ENCODE measurements at regions not wholly inside any gene's neighbourhood (a gene's known extent, or its start where the extent isn't known, plus 50 kb on each side); places are given as distances from the start of the nearest gene placed in this dataset.

DNA sequence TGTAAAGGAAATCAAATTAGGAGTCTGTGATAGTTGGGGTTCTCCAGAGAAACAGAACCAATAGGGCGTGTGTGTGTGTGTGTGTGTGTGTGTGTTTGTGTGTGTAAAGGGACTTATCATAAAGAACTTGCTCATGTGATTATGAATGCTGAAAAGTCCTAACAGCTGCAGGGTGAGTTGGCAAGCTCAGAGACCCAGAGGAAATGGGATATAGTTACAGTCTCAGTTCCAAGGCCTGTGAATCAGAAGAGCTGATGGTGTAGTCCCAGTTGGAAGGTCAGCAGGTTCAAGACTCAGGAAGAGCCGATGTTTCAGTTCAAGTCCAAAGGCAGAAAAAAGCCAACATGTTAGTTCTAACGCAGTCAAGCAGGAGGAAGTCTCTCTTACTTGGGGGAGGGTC is 214.2 kb downstream of the ELAVL2 start:
- no peak for DNase-seq

GRCh38 chr9:23615569-23615968 is 210.5 kb downstream of the ELAVL2 start:
- DNase-seq: no peak

GRCh38 chr9:23621188-23621587 is 204.9 kb downstream of the ELAVL2 start:
- no peak for DNase-seq

DNA sequence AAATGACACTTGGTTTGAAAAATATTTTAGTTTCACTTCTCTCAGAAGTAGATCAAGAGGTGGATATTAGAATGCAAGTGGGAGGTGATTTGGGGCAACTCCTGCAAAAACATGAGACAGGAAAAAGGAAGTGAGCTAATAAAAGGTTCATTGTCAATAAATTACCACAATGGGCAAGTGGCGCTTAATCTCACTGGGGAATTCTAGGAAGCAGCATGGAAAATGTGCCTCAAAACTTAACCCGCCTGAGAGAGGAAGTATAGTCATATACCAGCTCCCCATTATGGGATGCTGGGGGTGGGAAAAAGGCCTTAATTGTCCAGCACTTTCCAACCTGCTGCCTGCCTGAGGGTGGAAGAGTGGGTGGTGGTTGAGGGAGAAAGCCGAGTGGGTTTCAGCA is 204.1 kb downstream of the ELAVL2 start:
- DNase-seq: no peak

DNA sequence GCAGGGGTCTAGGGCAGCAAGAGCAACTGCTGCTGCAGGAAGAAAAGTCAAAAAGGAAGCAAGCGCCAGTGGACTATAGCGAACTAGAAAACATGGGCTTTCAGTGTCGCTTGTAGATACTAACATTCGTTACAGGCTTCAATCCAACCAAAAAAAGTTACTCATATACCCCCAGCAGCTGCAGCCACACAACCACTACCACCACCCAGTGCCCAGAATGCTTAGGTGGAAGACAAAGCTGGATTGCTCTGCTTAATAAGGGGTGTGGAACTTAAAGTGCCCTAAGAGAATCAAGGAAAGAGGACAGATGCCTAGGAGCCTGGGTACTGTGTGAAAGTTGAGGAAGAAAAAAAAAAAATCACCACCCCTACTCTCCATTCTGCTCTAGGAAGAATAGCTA is 203.6 kb downstream of the ELAVL2 start:
- no peak for DNase-seq

GRCh38 chr9:23630488-23630887 is 195.6 kb downstream of the ELAVL2 start:
- no peak for DNase-seq

DNA sequence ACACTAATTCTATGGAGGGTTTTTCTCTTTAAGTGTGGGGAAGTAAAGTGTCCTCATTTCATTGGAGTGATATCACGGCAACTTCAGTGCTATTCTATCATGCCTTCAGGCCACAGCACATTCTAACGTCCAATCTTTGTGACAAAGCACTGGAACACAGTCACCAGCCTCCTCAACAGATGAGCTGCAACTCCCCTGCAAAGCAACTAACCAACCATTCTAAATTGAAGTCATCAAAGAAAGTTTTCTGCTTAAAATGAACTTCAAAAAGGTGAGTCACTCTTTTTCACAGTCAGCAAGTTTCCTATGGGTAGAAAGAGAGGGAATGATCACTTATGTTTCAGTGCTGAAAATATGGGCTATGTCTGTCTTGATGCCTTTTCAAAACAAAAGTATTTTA is 190.8 kb downstream of the ELAVL2 start:
- no peak for DNase-seq

DNA sequence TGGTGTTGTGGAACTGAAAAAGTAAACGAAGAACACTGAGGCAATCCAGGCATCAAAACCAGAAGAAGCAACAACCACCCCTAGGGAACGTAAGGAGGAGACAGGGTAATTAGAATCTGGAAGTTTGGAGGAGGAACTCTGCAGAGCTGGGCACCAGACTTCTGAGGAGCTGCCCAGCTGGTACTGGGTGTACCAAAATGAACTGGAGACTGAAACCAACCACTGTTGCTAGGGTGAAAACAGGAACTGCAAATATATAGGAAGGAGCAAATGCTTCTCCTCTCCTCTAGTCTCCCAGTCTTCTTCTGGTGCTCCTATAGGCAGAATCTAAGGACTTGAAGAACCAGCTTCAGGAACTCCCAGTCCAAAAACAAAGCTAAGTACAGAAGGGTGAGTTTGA is 189.8 kb downstream of the ELAVL2 start:
- DNase-seq: no peak

GRCh38 chr9:23638011-23638410 is 188.0 kb downstream of the ELAVL2 start:
- DNase-seq: no peak

GRCh38 chr9:23638837-23639426 is 187.1 kb downstream of the ELAVL2 start:
- DNase-seq: no peak

Data from hematopoietic multipotent progenitor cell treated with erythropoietin and hydrocortisone succinate and interleukin-3 and kit ligand, for 8 days (in vitro differentiated cells).